ENCODE measurements at regions not wholly inside any gene's neighbourhood (a gene's known extent, or its start where the extent isn't known, plus 50 kb on each side); places are given as distances from the start of the nearest gene placed in this dataset.

GRCh38 chr21:39120876-39121599, 62.2 kb downstream of the PSMG1 start:
- Histone ChIP-seq H3K27ac (ENCODE audit: low read depth in 1 of 2, low read length in 1 of 2) (no peak overlapping the region), H3K36me3 (ENCODE audit: control insufficient read depth in 4 of 4, insufficient read depth in 4 of 4, low read length in 4 of 4) (no peaks in the 10 kb centered on the region), H3K9ac (ENCODE audit: insufficient read depth in 1 of 2, low read length in 2 of 2) (no peak overlapping the region), H3K4me1 (ENCODE audit: control insufficient read depth in 5 of 5, insufficient read depth in 5 of 5, low read length in 5 of 5) (peaks cover 0 to 15% (median 8%) of the 10 kb centered on the region in 5 donors), H3K4me3 (no peak overlapping the region), H3K9me3 (ENCODE audit: control insufficient read depth in 4 of 4, insufficient read depth in 3 of 4, low read length in 3 of 4) (no peaks in the 10 kb centered on the region), H3K27me3 (ENCODE audit: control insufficient read depth in 3 of 3, insufficient read depth in 3 of 3, low read length in 2 of 3) (no peaks in the 10 kb centered on the region)
- WGBS, 2 donors = 79 to 89% methylated on average over 10 of the region's 10 CpGs
- ATAC-seq (ENCODE audit: insufficient read depth, low FRiP score) (no peak), DNase-seq (no peak)
- TF ChIP-seq CTCF (IDR thresholded peaks at IDR 0.05; ENCODE audit: control extremely low read depth, extremely low read depth) = no peak

GRCh38 chr21:39119891-39120290, 63.4 kb downstream of the PSMG1 start:
- no peak for ATAC-seq (ENCODE audit: insufficient read depth, low FRiP score)
- H3K27me3 ChIP-seq (ENCODE audit: control insufficient read depth in 3 of 3, insufficient read depth in 3 of 3, low read length in 2 of 3) = no peaks in the 10 kb centered on the region
- no peak overlapping the region for H3K4me3 ChIP-seq
- no peak overlapping the region for H3K9ac ChIP-seq (ENCODE audit: insufficient read depth in 1 of 2, low read length in 2 of 2)
- H3K36me3 ChIP-seq (ENCODE audit: control insufficient read depth in 4 of 4, insufficient read depth in 4 of 4, low read length in 4 of 4) = no peaks in the 10 kb centered on the region
- H3K4me1 ChIP-seq (ENCODE audit: control insufficient read depth in 5 of 5, insufficient read depth in 5 of 5, low read length in 5 of 5) = peaks cover 0 to 7% (median 5%) of the 10 kb centered on the region in 5 donors
- H3K27ac ChIP-seq (ENCODE audit: low read depth in 1 of 2, low read length in 1 of 2) = no peak overlapping the region
- no peaks in the 10 kb centered on the region for H3K9me3 ChIP-seq (ENCODE audit: control insufficient read depth in 4 of 4, insufficient read depth in 3 of 4, low read length in 3 of 4)
- no peak for TF ChIP-seq CTCF (IDR thresholded peaks at IDR 0.05; ENCODE audit: control extremely low read depth, extremely low read depth)
- 87% methylated on average over 6 of the region's 6 CpGs for WGBS, 2 donors
- no peak for DNase-seq

GRCh38 chr21:39118604-39119215, 64.5 kb downstream of the PSMG1 start:
- no peak for TF ChIP-seq CTCF (IDR thresholded peaks at IDR 0.05; ENCODE audit: control extremely low read depth, extremely low read depth)
- Histone ChIP-seq H3K4me1 (ENCODE audit: control insufficient read depth in 5 of 5, insufficient read depth in 5 of 5, low read length in 5 of 5) (peaks cover 0 to 7% (median 0%) of the 10 kb centered on the region in 5 donors), H3K36me3 (ENCODE audit: control insufficient read depth in 4 of 4, insufficient read depth in 4 of 4, low read length in 4 of 4) (no peaks in the 10 kb centered on the region), H3K4me3 (no peak overlapping the region), H3K27me3 (ENCODE audit: control insufficient read depth in 3 of 3, insufficient read depth in 3 of 3, low read length in 2 of 3) (no peaks in the 10 kb centered on the region), H3K27ac (ENCODE audit: low read depth in 1 of 2, low read length in 1 of 2) (no peak overlapping the region), H3K9me3 (ENCODE audit: control insufficient read depth in 4 of 4, insufficient read depth in 3 of 4, low read length in 3 of 4) (no peaks in the 10 kb centered on the region), H3K9ac (ENCODE audit: insufficient read depth in 1 of 2, low read length in 2 of 2) (no peak overlapping the region)
- ATAC-seq (ENCODE audit: insufficient read depth, low FRiP score) (no peak), DNase-seq (no peak)
- 92 to 95% methylated on average over 7 to 8 of the region's 8 CpGs for WGBS, 2 donors

Data from lung (tissue), 11 donors.